BJ (cell line): ENCODE measurements at regions not wholly inside any gene's neighbourhood (a gene's known extent, or its start where the extent isn't known, plus 50 kb on each side); places are given as distances from the start of the nearest gene placed in this dataset.

Source experiments
- CTCF ChIA-PET: fragments of 350-600 bp; formaldehyde crosslinking; extraction: SDS; loops from one replicate; lab custom pipeline; 2021; ENCODE audit warnings: antibody characterized with exemption, inconsistent platforms; lab: Yijun Ruan, JAX
- POLR2A ChIA-PET: fragments of 300-600 bp; sonication (Branson Sonifier 250); formaldehyde crosslinking; extraction: SDS; loops from one replicate; lab custom pipeline; 2021; ENCODE audit warnings: antibody characterized with exemption; lab: Charles Lee
- DNase-seq: peaks from one replicate; pipeline ENCODE4 v3.0.0-alpha.2; 2011; ENCODE audit warnings: low read depth
- H3K27me3 ChIP-seq: 2 replicates; pipeline ENCODE4 v1.6.0; 2011; ENCODE audit warnings: low read length; ENCODE audit not compliant: control insufficient read depth, insufficient read depth
- H3K36me3 ChIP-seq: 2 replicates; pipeline ENCODE4 v1.5.1; 2011; ENCODE audit warnings: low read length; ENCODE audit not compliant: control insufficient read depth, insufficient read depth
- H3K4me3 ChIP-seq: 2 replicates; pipeline ENCODE4 v1.5.1; 2011; ENCODE audit warnings: low read depth, mild to moderate bottlenecking, control low read depth, low read length
- CTCF ChIP-seq: IDR thresholded peaks from 2 replicates; pipeline ENCODE4 v1.5.1; 2011; ENCODE audit warnings: low read depth, mild to moderate bottlenecking, control low read depth, inconsistent platforms, low read length, moderate library complexity; ENCODE audit not compliant: insufficient read depth

- Histone ChIP-seq H3K27me3 (no peaks in the 10 kb centered on the region), H3K4me3 (no peak overlapping the region), H3K36me3 (no peaks in the 10 kb centered on the region)
- ChIA-PET POLR2A (no interaction called here), CTCF (no interaction called here)
- DNase-seq: no peak
- no peak for TF ChIP-seq CTCF
Measured at GRCh38 chr4:27624749-27625148, 764.1 kb downstream of the STIM2 start.

DNA sequence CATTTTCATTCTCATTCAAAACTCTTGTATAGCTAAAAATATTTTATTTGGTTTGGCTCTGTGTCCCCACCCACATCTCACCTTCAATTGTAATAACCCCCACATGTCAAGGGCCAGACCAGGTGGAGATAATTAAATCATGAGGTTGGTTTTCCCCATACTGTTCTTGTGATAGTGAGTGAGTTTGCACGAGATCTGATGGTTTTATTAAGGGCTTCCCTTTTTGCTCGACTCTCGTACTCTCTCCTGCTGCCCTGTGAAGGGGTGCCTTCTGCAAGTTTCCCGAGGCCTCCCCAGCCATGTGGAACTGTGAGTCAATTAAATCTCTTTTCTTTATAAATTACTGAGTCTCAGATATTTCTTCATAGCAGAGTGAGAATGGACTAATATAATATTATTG is 768.0 kb downstream of the STIM2 start:
- POLR2A ChIA-PET: no interaction called here
- Histone ChIP-seq H3K36me3 (no peaks in the 10 kb centered on the region), H3K4me3 (no peak overlapping the region), H3K27me3 (no peaks in the 10 kb centered on the region)
- DNase-seq: no peak
- CTCF ChIA-PET: no interaction called here
- no peak for TF ChIP-seq CTCF

- no peak for DNase-seq
- Histone ChIP-seq H3K27me3 (no peaks in the 10 kb centered on the region), H3K4me3 (no peak overlapping the region), H3K36me3 (no peaks in the 10 kb centered on the region)
- CTCF ChIA-PET: no interaction called here
- no peak for TF ChIP-seq CTCF
- POLR2A ChIA-PET: no interaction called here
Measured at GRCh38 chr4:27629532-27630225, 769.0 kb downstream of the STIM2 start.

DNA sequence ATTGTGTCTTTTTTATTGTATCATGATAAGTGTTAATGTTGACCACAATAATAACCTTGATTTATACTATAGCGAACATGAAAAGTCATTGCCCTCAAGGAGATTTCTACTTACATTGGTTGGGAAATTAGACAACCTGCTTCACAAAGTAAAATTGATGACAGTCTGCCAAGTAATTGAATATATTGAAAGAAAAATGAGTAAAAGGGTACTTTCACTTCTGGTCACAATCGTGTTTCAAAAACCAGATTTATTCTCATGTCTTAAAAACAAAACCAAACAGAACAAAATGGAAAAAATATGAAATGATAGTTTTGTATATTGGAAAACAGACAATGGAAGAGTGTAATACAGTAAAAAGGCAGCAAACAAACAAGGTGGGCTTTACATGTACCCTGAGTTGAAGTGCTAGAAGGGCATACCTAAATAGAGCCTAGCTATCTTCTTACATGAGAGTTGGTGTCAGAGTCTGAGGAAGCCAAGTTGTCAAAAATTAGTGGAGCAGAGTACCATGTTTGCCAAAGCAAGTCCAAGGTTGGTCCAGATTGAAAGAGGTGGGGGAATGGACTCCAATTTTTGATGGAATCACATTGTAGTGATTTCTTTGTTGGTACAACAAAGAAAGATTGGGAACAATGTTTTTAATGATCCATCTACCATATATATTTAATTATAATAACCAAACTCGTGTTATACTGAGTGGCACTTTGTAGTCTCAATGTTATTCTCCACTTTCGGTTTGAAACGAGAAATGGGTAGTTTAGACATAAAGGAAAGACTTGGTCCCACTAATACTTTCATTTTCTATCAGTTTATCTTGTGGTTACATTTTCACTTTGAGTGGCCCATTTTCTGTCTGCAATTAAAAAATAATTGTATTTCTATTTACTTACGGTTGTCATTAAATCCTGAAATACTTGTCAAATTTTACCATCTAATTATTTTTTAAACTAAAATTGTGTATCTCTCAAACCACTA is 775.6 kb downstream of the STIM2 start:
- ChIA-PET CTCF (interaction anchor here (0.7 kb wide), 1 partner anchor 437 kb away, joined by 3 read pairs; no protein-coding TSS in a partner anchor), POLR2A (no interaction called here)
- H3K27me3 ChIP-seq: no peaks in the 10 kb centered on the region
- no peak for DNase-seq
- no peaks in the 10 kb centered on the region for H3K36me3 ChIP-seq
- TF ChIP-seq CTCF: no peak
- H3K4me3 ChIP-seq: no peak overlapping the region
